Activated gamma-delta T cell treated with Interleukin-2 at 50 U/mL for 16 hours (primary cell): ENCODE measurements at regions not wholly inside any gene's neighbourhood (a gene's known extent, or its start where the extent isn't known, plus 50 kb on each side); places are given as distances from the start of the nearest gene placed in this dataset.
"Not testable (repeated sequence)": the region's sequence is repeated elsewhere in the genome, so short reads cannot be mapped to it uniquely, and the experiment has no call there.

Experiments
- DNase-seq: peaks from one replicate; pipeline ENCODE4 v3.0.0-alpha.2; 2020

DNA sequence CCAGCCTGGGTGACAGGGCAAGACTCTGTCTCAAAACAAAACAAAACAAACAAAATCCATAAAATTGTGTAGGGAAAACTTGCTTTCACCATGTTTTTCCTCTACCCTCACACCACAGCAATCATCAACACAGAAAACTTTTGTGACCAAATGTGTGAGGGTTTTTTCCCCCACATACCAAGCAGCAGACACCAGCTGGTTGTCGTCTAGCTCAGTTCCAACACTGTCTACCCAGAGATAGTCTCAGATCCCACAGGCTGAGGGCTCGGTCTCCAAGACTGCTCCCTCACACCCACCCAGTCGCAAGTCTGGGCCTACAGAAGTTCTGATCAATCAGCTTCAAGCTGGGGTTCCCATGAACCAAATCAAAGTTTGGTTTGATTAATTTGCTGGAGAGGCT is 322.4 kb upstream of the MAGI2 start:
- DNase-seq, result no peak

DNA sequence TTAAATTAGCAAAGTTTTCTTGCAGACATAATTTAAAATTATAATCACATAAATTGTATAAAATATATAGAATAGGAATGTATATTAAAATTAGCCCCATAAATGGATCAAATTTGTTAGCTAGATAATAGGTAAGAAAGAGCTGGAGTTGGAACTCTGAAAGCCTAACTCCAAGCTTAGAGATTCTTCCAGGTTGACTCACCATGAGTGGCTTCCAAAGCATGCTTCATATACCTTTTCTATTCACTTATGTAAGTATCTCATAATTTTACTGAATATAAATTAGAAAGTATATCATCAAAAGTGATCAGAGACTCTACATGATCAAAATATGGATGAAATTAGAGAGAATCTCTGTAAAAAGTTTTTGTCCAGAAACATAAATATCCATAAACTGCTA is 320.7 kb upstream of the MAGI2 start:
- no peak for DNase-seq

DNA sequence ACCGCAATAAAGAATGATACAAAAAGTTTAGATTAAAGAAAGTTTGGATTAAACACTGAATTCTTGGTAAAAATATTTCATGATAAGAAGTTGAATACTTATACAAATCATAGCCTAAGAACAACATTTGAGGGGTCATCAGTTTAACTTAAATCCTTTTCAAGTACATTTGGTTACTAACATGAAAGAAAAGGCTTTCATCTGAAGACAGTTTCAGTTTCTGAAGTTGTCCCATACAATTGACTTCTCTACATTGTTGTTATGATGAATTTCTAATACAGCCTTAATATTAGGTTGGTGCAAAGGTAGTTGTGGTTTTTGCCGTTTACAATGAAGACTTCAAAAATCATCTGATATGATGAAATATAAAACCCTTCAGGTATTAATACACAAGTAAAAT is 317.5 kb upstream of the MAGI2 start:
- no peak for DNase-seq

DNA sequence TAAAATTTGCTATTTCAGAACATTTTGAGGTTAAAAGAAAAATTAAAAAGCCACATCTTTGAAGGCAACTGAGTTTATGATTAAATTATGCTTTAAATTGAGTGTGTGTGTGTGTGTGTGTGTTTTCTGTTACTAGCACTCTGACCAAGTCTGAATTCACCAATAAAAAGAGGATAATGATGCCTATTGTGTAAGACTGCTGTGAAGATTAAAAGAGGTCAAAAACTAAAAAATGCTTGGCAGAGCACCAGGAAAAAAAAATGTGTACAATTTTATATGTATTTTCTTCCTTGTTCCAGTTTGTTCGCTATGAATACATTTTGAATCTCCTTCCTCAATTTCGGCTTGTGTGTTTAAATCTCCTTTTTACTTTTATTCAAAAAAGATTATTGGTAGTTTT is 316.6 kb upstream of the MAGI2 start:
- DNase-seq, result no peak

DNA sequence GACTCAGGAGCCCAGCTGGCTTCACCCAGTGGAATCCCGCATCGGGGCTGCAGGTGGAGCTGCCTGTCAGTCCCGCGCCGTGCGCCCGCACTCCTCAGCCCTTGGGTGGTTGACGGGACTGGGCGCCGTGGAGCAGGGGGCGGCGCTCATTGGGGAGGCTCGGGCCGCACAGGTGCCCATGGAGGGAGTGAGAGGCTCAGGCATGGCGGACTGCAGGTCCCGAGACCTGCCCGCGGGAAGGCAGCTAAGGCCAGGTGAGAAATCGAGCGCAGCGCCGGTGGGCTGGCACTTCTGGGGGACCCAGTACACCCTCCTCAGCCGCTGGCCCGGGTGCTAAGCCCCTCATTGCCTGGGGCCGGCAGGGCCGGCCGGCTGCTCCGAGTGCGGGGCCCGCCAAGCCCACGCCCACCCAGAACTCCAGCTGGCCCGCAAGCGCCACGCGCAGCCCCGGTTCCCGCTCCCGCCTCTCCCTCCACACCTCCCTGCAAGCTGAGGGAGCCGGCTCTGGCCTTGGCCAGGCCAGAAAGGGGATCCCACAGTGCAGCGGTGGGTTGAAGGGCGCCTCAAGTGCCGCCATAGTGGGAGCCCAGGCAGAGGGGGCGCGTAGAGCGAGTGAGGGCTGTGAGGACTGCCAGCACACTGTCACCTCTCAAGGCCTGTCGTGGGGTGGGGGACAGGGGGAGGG is 314.6 kb upstream of the MAGI2 start:
- not testable (repeated sequence) for DNase-seq

DNA sequence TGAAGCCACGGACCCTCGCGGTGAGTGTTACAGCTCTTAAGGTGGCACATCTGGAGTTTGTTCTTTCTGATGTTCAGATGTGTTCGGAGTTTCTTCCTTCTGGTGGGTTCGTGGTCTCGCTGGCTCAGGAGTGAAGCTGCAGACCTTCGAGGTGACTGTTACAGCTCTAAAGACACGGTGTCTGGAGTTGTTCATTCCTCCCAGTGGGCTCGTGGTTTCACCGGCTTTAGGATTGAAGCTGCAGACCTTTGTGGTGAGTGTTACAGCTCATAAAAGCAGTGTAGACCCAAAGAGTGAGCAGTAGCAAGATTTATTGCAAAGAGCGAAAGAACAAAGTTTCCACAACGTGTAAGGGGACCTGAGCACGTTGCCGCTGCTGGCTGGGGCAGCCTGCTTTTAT is 313.7 kb upstream of the MAGI2 start:
- not testable (repeated sequence) for DNase-seq

DNA sequence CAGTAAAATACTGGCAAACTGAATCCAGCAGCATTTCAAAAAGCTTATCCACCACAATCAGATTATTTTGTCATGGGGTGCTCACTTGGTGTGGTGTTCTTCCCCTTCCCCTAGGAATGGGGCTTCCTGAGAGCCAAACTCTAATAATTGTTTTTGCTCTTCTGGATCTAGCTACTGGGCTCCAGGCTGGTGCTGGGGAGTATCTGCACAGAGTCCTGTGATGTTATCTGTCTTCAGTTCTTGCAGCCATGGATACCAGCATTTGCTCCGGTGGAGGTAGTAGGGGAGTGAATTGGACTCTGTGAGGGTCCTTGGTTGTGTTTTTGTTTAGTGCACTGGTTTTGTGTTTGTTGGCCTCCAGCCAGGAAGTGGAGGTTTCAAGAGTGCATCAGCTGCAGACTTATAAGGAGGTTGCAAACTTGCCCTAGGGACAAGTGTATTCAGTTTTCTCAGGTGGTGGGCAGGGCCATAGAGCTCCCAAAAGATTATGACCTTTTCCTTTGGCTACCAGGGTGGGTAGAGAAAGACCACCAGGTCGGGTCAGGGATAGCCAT is 308.5 kb upstream of the MAGI2 start:
- DNase-seq, result no peak

DNA sequence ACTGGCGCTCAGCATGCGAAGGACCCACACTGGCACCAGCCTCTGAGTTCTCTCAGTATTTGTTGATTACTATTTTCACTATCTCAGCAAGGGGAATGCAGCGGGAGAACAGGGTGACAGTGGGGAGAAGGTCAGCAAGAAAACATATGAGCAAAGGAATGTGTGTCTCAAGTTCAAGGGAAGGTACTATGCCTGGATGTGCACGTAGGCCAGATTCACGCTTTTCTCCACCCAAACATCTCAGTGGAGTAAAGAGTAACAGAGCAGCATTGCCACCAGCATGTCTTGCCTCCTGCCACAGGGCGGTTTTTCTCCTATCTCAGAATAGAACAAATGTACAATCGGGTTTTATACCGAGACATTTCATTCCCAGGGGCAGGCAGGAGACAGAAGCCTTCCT is 297.5 kb upstream of the MAGI2 start:
- DNase-seq, result not testable (repeated sequence)

DNA sequence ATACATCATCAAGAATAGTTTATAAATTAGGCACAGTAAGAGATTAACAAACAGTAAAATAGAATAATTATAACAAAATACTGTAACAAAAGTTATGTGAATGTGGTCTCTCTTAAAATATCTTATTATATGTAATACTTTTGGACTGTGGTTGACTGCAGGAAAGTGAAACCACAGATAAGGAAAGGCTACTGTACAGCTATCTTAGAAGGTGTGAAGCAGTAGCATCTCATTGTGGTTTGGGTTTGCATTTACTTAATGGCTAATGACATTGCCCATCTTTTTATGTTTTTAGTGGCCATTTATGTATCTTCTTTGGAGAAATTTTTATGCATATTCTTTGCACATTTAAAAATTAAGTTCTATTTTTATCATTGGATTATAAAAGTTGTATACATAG is 296.4 kb upstream of the MAGI2 start:
- no peak for DNase-seq

DNA sequence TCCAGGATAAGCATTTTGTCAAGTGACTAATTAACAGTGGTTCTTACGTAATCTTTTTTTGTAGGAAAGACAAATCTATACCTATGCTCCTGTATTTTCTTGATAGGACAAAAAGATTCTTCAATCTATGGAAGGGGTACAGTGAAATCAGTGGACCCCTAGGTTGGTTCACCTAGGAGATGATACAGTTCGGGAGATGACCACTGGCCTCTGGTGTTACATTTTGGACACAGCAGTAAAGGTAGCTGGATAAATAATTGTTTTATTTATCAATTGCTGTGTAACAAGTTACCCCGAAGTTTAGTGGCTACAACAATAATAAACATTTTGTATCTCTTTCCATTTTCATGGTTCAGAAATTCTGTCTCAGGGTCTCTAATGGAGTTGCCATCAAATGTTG is 288.2 kb upstream of the MAGI2 start:
- no peak for DNase-seq

DNA sequence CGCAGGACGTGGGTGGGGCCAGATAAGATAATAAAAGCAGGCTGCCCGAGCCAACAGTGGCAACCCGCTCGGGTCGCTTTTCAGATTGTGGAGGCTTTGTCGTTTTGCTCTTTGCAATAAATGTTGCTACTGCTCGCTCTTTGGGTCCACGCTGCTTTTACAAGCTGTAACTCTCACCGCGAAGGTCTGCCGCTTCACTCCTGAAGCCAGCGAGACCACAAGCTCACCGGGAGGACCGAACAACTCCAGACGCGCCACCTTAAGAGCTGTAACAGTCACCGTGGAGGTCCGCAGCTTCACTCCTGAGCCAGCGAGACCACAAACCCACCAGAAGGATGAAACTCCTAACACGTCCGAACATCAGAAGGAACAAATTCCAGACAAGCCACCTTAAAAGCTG is 286.6 kb upstream of the MAGI2 start:
- DNase-seq, result no peak

DNA sequence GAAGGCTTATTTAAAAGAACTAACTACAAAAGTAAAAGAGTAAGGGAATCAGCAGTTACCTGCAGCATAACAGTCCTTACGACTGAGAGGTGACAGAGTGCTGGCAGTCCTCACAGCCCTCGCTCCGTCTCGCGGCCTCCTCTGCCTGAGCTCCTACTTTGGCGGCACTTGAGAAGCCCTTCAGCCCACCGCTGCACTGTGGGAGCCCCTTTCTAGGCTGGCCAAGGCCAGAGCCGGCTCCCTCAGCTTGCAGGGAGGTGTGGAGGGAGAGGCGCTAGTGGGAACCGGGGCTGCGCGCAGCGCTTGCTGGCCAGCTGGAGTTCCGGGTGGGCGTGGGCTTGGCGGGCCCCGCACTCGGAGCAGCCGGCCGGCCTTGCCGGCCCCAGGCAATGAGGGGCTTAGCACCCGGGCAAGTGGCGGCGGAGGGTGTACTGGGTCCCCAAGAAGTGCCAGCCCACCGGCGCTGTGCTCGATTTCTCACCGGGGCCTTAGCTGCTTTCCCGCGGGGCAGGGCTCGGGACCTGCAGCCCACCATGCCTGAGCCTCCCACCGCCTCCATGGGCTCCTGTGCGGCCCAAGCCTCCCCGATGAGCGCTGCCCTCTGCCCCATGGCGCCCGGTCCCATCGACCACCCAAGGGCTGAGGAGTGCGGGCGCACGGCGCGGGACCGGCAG is 285.7 kb upstream of the MAGI2 start:
- not testable (repeated sequence) for DNase-seq

DNA sequence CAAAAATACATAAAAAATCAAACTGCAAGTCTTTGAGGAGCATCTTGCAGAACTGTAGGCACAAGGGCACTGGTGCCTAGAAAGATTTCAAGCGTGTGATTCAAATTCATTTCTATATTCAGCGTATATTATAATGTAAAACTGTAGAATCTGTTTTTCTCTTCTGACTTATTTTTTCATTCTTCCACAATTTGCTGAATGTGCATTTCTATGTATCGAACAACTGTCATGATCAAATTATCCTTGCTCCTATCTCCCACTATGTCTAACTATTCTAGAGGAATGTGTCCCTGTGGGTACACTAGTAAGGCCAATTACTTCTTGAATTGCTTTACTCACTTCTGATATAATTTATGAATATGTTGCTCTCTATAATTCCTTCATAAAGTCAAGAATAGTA is 283.0 kb upstream of the MAGI2 start:
- DNase-seq, result no peak

DNA sequence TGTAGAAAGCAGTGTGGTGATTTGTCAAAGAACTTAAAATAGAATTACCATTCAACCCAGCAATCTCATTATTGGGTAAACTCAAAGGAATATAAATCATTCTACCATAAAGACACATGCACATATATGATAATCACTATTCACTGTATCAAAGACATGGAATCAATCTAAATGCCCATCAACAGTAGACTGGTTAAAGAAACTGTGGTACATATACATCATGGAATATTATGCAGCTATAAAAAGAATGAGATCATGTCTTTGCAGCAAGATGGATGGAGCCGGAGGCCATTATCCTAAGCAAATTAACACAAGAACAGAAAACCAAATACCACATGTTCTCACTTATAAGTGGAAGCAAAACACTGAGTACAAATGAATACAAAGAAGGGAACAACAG is 281.5 kb upstream of the MAGI2 start:
- DNase-seq, result no peak

DNA sequence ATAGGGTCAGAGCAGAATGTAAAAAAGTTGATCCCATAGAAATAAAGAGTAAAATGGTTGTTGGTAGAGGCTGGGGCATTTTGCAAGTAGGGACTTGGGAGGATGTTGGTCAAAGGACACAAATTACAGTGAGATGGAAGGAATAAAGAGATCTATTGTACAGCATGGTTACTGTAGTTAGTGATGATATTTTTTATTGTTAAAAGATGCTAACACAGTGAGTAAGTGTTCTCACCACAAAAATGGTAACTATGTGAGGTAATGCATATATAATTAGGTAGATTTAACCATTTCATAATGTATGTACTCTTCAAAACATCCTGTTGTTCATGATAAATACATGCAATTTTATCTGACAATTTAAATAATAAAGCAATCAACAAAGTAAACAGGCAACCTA is 280.7 kb upstream of the MAGI2 start:
- no peak for DNase-seq

DNA sequence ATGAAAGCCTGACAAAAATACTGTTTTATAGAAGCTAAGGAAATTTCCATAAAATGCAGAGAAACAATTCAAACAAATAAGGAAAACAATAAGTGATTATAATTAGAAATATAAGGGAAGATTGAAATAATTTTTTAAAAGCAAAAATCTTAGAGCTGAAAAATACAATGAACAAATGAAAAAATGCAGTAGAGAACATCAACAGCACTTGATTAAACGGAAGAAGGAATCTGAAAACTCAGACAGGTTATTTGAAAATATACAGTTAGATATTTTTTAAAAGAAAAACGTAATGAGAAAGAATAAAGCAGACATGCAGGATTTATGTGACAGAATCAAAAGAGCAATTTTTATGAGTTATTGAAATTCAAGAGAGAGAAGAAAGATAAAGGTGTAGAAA is 279.1 kb upstream of the MAGI2 start:
- DNase-seq, result no peak

DNA sequence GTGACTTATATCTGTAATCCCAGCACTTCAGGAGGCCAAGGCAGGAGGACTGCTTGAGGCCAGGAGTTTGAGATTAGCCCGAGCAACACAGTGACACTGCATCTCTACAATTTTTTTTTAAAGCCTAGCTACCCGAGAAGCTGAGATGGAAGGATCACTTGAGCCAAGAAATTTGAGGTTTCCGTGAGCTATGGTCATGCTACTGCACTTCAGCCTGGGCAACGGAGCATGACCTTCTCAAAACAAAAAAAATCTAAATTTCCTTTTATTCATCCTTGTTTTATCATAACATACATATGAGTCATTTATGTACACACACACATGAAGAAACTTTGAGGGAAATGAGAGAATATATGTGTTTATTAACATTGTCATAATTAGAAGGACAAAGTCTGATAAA is 277.5 kb upstream of the MAGI2 start:
- no peak for DNase-seq

DNA sequence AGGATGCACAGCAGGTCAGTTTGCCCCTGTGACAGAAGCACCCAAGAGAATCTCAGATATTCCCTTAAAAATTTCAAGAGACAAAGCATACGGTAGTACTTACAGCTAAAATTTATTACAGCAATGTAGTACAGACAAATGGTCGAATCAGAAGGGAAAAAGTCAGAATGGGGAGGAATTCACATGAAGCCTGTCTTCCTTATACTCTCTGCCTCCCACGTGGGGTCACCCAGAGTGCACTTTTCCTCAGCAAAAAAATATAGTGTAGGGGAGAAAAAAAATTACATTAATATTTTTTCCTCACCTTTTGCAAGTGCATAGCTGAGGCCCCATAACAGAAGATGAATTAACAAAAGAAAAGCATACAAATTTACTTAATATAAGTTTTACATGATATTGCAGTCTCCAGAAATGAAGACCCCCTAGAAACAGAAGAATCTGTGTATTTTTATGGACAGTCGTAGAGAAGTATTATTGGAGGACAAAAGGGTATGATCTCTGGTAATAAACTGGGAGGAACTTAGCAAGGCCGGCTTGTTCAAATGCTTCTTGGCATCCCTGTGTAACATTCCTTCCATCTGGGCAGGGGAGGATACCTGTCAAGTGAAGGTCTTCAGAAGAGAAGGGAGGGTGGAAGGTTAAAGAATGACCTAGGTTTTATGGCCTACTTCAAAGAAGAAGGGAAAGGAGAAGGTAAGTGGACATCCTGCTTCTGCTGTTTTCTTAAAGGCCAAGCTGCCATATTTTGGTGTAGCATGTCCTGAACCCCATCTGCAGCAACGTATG is 270.6 kb upstream of the MAGI2 start:
- DNase-seq, result no peak

DNA sequence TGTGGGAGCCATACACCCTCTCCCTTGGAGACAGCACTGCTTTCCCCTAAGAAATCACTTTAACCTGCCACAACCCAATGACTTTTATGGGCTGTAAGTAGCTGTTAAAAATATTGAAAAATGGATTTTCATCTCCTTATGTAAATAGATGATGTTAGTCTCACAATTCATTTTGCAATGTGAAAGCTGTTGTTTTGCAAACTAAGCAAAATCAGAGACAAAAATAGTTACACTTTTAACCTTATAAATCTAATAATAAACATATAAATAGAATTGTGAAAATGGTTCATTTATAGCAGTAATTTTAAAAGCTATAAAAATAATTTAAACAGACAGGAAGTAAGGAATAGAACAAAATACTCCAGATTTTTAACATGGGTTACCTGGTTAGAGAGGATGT is 268.8 kb upstream of the MAGI2 start:
- DNase-seq, result no peak

DNA sequence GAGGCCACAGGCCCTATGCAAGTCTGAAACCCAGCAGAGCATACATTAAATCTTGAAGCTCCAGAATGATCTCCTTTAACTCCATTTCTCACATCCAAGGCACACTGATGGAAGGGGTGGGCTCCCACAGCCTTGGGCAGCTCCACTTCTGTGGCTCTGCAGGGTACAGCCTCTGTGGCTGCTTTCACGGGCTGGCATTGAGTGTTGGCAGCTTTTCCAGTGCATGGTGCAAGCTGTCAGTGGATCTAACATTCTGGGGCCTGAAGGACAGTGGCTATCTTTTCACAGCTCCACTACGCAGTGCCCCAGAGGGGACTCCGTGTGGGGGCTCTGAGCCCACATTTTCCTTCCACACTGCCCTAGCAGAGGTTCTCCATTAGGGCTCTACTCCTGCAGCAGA is 265.7 kb upstream of the MAGI2 start:
- no peak for DNase-seq

DNA sequence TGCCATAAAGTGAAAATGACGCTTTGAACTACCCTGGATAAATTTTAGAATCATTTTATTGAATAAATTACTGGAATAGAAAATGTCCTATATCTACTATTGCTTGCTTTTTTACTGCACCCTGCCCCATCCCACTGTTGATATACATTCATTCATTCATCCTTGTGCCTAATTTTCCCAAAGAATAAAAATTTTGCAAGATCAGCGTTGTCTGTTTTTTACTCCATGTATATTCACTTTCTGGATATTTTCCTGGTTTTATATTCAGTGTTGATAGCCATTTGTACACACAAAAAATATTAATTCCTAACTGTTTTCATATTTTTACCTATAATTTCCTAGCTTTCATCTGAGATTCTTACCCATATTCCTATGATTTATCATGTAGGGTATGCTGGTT is 262.9 kb upstream of the MAGI2 start:
- no peak for DNase-seq

DNA sequence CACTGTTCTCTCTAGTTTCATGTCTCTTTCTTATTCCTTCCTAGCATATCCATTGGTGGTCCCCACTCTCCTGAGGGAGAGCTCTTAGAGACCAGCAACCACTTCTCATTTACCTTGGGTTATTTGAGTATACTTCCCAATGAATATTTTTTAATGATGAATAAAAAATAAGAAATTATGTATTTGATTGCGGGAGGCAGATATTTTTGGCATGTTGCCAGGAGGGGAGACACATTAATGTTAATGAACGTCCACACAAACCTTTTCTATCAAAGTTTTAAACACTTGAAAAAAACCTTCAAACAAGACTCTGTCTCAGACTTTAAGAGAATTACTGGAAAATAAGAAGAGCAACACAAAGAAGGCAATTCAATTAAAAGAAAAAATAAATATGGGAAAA is 260.6 kb upstream of the MAGI2 start:
- no peak for DNase-seq

DNA sequence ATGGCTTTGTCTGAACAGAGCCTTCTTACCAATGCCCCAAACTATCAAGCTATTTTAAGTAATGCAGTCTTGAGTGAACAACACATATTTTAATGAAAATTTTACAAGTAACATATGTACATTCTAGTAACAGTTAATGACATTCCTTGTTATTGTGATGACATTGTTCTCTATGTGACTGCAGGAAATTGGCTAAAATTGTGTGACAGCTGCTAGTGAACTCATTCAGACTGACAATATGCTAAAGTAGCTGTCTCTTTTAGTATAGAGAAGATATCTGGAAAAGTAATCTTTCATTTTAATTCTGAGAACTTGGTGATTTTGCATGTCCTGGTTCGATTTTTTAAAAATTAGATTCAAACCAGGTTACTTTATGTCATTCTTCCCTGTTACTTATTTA is 259.8 kb upstream of the MAGI2 start:
- no peak for DNase-seq

DNA sequence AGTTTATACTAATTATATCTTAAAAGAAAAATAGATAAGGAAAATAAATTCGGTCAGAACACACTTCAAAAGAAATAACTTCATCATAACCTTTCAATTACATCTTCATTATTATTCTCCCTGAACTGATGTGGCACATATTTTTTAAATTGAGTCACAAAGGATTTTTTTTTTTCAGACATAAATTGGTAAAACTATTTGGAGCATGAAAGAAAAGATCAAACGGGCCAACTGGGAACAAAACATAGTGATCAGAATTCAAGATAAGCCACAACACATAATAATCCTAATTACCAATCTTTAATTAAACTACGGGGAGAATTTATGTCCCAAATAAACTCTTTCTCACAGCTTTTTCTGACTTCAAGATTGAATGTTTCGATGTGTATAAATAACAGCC is 258.2 kb upstream of the MAGI2 start:
- DNase-seq, result no peak
